GM20431 (cell line): ENCODE measurements at regions not wholly inside any gene's neighbourhood (a gene's known extent, or its start where the extent isn't known, plus 50 kb on each side); places are given as distances from the start of the nearest gene placed in this dataset.
"Not testable (repeated sequence)": the region's sequence is repeated elsewhere in the genome, so short reads cannot be mapped to it uniquely, and the experiment has no call there.

Source experiments
- in situ Hi-C: fragments of 300-500 bp; cut with MseI, MboI; formaldehyde crosslinking; loops from one replicate; pipeline ENCODE4 v1.15.0; 2020; ENCODE audit warnings: low sequenced_read_pairs; ENCODE audit not compliant: unreplicated experiment

DNA sequence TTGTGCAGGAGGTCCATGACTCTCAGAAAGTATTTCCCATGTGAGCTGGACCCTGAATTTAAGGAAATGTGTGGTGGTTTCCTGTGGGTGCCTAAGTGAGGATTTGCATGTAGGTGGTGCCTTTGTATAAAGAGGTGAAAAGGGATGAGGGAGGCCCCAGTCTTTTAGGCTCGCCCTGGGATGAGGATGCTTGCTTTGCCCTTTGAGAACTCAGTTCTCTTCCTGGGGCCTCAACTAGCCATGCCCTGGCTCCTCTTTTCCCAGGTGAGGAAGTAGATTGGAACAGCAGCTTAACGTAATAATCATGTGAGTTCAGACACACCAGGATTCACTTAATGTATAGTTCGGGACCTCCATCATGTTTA is 486.0 kb downstream of the TMEM121 start:
- in situ Hi-C loops: not testable (repeated sequence)

GRCh38 chr14:106013879-106014376 is 487.5 kb downstream of the TMEM121 start:
- in situ Hi-C loops: no loop called here

GRCh38 chr14:106017952-106018351 is 491.6 kb downstream of the TMEM121 start:
- in situ Hi-C loops: not testable (repeated sequence)

DNA sequence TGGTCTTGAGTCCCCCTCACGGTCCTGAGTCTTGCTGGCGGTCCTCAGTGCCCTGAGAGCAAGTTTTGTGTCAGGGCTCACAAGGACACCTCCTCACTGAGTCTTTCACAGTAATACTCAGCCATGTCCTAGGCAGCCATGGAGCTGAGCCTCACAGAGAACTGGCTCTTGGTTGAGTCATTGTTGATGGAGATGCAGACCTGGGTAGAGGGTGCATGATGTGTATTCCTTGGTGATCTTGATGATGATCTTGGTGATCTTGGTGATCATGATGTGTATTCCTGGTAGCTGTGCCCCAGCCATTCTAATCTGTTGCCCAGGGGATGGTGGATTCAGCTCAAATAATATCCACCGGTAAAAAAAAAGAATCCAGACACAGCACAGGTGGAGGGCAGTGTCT is 495.4 kb downstream of the TMEM121 start:
- in situ Hi-C loops: no loop called here

DNA sequence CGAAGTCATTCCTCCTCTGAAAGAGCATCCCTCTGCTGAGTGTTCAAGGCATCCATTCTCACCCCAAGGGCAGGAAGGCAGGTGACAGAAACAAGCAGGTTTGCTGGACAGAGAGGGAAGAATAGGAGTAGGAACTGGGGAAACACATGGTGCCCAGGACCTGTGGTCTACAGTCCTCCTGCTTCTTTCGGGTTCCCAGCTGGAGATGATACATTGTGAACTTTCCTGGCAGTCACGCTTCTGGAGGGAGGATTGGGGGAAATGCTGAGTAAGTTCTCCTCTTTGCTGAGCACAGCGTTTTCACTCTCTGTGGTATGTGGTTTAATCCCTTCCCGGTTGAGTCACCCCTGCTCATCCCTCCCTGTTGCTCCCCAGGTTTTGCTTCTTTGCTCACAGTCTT is 496.3 kb downstream of the TMEM121 start:
- in situ Hi-C loops: not testable (repeated sequence)

- in situ Hi-C loops: no loop called here
These were observed 497.0 kb downstream of the TMEM121 start for GRCh38 chr14:106023411-106023810.

DNA sequence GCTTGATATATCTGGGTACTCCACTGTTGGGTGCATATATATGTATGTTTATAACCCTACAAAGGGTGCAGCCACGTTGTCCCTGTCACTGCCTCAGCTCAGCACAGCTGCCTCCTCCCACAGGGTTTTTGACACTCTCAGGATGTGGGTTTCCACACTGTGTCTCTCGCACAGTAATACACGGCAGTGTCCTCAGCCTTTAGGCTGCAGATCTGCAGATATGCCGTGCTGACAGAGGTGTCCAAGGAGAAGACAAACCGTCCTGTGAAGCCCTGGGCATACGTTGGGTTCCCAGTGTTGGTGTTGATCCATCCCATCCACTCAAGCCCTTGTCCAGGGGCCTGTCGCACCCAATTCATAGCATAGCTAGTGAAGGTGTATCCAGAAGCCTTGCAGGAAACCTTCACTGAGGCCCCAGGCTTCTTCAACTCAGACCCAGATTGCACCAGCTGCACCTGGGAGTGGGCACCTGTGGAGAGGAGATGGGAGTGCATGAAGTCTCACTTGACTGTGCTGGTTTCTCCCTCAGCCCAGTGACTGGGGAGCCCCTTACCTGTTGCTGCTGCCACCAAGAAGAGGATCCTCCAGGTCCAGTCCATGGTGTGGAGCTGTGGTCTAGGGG is 498.7 kb downstream of the TMEM121 start:
- in situ Hi-C loops: no loop called here

- in situ Hi-C loops: no loop called here
These were observed 499.6 kb downstream of the TMEM121 start for GRCh38 chr14:106026026-106026425.

- in situ Hi-C loops: not testable (repeated sequence)
These were observed 501.4 kb downstream of the TMEM121 start for GRCh38 chr14:106027759-106028158.

GRCh38 chr14:106029959-106030358 is 503.6 kb downstream of the TMEM121 start:
- in situ Hi-C loops: no loop called here

DNA sequence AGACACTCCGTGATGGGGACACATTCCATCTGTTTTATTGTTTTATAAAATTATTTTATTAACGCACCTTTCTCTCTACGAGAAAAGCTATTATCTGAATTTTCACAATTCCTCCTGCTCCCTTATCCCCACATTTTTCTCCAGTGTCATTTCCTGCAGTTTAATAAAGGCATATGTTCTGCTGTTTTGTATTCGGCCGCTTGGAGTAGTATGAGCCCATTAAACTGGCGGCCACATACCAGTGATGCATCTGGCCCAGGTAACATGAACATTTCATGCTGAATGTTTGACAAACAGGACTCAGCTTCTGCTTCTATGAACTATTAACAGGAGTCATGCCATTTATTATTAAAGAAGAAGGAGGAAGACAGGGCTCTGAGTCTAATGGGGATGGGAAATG is 511.0 kb downstream of the TMEM121 start:
- in situ Hi-C loops: no loop called here

DNA sequence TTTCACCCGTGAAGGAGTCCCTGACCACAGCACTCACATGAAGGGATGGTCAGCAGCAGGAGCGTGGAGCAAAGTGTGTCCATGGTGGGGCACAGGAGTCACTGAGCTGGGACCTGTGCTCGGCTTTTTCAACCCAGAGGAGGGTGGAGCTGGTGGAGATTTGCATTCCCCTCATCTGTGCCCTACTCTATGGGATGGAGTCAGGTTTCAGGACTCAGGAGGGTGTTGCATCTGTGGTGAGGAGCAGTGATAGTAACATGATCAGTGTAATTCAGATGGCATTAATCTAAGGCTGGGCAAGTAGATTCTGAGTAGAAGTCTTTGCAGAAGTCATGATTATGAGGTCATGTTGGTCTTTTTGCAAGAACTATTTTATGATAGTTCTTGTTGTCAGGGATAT is 511.9 kb downstream of the TMEM121 start:
- in situ Hi-C loops: no loop called here

GRCh38 chr14:106039400-106039799 is 513.0 kb downstream of the TMEM121 start:
- in situ Hi-C loops: no loop called here

DNA sequence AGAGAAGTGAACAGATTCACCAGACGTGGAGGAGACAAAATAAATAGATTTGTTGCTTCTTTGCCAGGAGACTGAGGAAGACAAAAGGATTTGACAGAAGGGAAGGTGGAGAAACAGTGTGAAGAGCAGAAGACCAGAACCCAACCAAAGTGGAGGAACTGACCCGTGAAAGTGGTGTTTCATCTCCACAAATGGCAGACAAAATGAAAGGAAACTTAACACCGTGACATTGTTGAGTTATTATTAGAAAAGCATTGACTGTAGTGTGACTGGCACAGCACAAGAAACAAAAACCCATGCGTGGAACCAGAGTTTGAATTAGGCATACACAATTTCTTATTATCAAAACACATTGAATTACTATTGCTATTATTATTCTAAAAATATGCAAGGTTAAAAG is 518.1 kb downstream of the TMEM121 start:
- in situ Hi-C loops: no loop called here

DNA sequence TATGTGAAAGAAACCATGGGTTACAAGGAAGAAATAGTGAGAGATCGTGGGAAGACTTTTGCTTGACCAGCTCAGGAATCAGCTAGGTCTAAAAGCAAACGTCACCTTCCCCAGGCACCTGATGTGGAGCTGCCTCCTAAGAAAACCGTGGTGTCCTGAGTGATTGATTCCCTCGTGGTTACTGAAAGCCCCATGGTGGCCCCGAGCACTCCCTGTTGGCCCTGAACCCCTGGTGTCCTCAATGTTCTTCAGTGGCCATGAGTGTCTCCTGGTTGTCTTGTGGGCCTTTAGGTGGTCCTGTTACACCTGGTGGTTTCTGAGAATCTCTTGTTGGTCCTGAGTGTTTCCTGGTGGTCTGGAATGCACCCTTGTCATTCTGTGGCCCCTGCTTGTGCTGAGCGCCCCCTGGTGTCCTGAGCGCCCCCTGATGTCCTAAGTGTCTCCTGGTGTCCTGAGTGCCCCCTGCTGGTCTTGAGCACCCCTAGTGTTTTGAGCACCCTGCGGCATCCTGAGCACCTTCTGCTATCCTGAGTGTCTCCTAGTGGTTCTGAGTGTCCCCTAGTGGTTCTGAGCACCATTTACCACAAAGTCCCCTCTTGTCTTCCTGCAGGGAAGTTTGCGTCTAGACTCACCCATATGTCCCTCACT is 518.7 kb downstream of the TMEM121 start:
- in situ Hi-C loops: no loop called here

- in situ Hi-C loops: loop anchor here (25.0 kb wide), 1 partner anchor 214 kb away; no protein-coding TSS in a partner anchor
These were observed 525.4 kb downstream of the TMEM121 start for GRCh38 chr14:106051796-106052195.

- in situ Hi-C loops: loop anchor here (25.0 kb wide), 1 partner anchor 218 kb away; no protein-coding TSS in a partner anchor
These were observed 528.9 kb downstream of the TMEM121 start for GRCh38 chr14:106055289-106055688.

DNA sequence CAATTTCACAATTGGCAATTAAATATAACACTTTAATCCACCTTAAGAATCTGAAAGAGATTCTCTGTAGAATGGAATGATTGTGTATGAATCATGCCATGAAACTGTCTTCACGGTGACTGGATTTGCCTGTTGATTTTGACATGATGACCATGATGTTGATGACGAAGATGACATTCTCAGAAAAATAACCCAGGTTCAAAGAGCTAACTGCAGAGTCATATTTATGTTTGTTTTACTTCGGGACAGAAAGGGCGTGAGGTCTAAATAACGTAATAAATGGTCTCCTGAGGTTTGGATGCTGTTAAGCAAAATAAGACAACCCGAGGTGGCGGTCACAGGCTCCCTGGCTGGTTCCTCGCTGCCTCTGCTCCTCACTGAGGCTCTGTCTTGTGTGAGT is 532.0 kb downstream of the TMEM121 start:
- in situ Hi-C loops: loop anchor here (25.0 kb wide), 1 partner anchor 221 kb away; no protein-coding TSS in a partner anchor

DNA sequence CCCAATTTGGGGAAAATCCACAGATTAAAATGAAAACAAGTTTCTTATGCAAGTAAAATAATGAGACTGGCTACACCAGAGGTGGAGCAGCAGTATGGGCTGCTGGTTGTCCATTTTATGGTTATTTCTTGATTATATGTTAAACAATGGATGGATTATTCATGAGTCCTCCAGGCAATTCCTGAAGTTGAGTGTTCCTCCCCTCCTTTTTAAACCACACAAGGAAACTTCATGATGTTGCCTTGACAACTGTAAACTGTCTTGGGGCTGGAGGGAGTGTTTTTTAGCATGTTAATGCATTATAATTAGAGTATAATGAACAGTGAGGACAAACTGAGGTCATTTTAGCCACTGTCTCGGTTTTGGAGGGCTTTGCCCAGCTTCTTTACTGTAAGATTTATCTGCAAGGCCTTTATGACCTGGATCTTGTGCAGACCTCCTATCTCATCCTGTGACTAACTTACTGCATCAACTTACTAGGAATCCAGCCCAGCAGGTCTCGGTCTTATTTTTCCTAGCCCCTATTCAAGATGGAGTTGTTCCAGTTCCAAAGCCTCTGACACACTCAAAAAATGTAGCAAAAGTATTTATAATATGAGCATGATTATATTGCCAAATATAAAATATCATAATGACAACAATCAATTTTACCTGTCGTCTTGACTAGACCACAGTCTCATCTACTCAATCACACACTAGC is 534.0 kb downstream of the TMEM121 start:
- in situ Hi-C loops: loop anchor here (25.0 kb wide), 1 partner anchor 223 kb away; no protein-coding TSS in a partner anchor

GRCh38 chr14:106061877-106062500 is 535.6 kb downstream of the TMEM121 start:
- in situ Hi-C loops: loop anchor here (25.0 kb wide), 1 partner anchor 225 kb away; no protein-coding TSS in a partner anchor
